ENCODE measurements at regions not wholly inside any gene's neighbourhood (a gene's known extent, or its start where the extent isn't known, plus 50 kb on each side); places are given as distances from the start of the nearest gene placed in this dataset.

DNA sequence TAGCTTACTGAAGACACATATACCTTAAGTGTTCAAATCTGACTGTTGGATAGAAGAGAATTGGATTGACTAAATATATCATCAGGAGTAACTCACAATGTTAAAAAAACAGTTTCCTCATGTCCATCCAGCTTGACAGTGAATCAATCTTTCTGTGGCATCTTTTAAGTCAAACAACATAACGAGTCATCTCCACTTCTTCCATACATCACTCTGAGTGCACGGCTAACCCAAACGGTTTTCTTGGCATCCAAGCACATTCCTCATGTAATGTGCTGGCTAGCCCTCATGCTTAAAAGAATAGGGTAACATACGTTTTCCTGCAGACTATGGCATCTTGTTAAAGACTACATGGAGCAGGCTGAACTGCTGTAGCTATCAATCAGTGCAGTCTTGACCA, 291.5 kb upstream of the TRPC7 start:
- TF ChIP-seq, protein P1, sequence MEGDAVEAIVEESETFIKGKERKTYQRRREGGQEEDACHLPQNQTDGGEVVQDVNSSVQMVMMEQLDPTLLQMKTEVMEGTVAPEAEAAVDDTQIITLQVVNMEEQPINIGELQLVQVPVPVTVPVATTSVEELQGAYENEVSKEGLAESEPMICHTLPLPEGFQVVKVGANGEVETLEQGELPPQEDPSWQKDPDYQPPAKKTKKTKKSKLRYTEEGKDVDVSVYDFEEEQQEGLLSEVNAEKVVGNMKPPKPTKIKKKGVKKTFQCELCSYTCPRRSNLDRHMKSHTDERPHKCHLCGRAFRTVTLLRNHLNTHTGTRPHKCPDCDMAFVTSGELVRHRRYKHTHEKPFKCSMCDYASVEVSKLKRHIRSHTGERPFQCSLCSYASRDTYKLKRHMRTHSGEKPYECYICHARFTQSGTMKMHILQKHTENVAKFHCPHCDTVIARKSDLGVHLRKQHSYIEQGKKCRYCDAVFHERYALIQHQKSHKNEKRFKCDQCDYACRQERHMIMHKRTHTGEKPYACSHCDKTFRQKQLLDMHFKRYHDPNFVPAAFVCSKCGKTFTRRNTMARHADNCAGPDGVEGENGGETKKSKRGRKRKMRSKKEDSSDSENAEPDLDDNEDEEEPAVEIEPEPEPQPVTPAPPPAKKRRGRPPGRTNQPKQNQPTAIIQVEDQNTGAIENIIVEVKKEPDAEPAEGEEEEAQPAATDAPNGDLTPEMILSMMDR (conservative IDR thresholded peaks at IDR 0.05 in 1 of 2, IDR thresholded peaks at IDR 0.05 in 1 of 2; ENCODE audit: low read depth in 1 of 2, low read length in 2 of 2): no peak
- TF ChIP-seq EZH2 (IDR thresholded peaks at IDR 0.05; ENCODE audit: low read length, missing control alignments): no peak
